ENCODE measurements at regions not wholly inside any gene's neighbourhood (a gene's known extent, or its start where the extent isn't known, plus 50 kb on each side); places are given as distances from the start of the nearest gene placed in this dataset.

DNA sequence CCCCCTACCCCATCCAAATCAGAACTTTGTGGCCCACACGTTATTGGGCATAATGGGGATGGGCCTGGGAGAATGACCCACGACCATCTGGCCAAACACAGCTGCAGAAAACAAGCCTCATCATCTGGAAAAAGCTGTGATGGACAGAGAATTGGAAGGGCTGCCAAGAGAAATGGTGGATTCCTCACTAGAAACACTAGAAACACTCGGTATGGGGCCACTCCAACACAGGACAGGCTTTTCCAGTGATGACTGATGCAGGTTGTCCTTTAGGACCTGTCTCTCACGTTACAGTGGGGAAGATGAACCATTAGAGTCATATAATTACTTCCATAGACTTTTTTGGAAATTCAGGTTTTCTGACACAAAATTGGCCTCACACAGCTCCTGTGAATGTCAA, 172.4 kb upstream of the TARS1 start:
- CTCF ChIA-PET (ENCODE audit: low intra/inter-chr PET ratio), result no interaction called here
- in situ Hi-C loops (cut with MboI) (no loop called here), intact Hi-C loops (cut with micrococcal nuclease) (no loop called here)
- H2AFZ ChIP-seq (ENCODE audit: low read depth, low read length), result no peak overlapping the region
- H3K4me3 ChIP-seq, result no peak overlapping the region
- no peak overlapping the region for H3K4me2 ChIP-seq (ENCODE audit: insufficient read depth, low read length)
- H3K9ac ChIP-seq (ENCODE audit: insufficient read depth in 1 of 2, low read depth in 2 of 2, low read length in 2 of 2), result no peak overlapping the region
- POLR2A ChIA-PET, result no interaction called here
- H3K9me3 ChIP-seq (replicated peaks; ENCODE audit: control insufficient read depth, insufficient read depth, low read depth, low read length), result no peaks in the 10 kb centered on the region
- no peaks in the 10 kb centered on the region for H3K9me1 ChIP-seq (ENCODE audit: control insufficient read depth, insufficient read depth, low read length)
- DNase-seq (ENCODE audit: extremely low read depth in 1 of 4, low spot score in 3 of 4) (no peak), FAIRE-seq (no peak), ATAC-seq (no peak)
- H4K20me1 ChIP-seq (replicated peaks; ENCODE audit: control insufficient read depth, insufficient read depth, low read length), result no peaks in the 10 kb centered on the region
- 4% methylated on average over 4 of the region's 4 CpGs for WGBS (ENCODE audit: insufficient coverage, low coverage, missing lambda C conversion rate)
- no peak overlapping the region for H3K27ac ChIP-seq (ENCODE audit: extremely low read depth, low read depth, low read length)
- no TSS peak for BruUV-seq (replicated peaks)
- no peaks in the 10 kb centered on the region for H3K27me3 ChIP-seq (ENCODE audit: control insufficient read depth in 2 of 2, insufficient read depth in 2 of 2, low read length in 2 of 2)
- no peaks in the 10 kb centered on the region for H3K79me2 ChIP-seq (ENCODE audit: control insufficient read depth, insufficient read depth, low read length)
- H3K4me1 ChIP-seq (replicated peaks in 1 of 2; ENCODE audit: control insufficient read depth in 2 of 2, insufficient read depth in 2 of 2, low read length in 2 of 2), result no peaks in the 10 kb centered on the region
- no peaks in the 10 kb centered on the region for H3K36me3 ChIP-seq (ENCODE audit: control insufficient read depth, insufficient read depth, low read length)
- TF ChIP-seq, protein P1, sequence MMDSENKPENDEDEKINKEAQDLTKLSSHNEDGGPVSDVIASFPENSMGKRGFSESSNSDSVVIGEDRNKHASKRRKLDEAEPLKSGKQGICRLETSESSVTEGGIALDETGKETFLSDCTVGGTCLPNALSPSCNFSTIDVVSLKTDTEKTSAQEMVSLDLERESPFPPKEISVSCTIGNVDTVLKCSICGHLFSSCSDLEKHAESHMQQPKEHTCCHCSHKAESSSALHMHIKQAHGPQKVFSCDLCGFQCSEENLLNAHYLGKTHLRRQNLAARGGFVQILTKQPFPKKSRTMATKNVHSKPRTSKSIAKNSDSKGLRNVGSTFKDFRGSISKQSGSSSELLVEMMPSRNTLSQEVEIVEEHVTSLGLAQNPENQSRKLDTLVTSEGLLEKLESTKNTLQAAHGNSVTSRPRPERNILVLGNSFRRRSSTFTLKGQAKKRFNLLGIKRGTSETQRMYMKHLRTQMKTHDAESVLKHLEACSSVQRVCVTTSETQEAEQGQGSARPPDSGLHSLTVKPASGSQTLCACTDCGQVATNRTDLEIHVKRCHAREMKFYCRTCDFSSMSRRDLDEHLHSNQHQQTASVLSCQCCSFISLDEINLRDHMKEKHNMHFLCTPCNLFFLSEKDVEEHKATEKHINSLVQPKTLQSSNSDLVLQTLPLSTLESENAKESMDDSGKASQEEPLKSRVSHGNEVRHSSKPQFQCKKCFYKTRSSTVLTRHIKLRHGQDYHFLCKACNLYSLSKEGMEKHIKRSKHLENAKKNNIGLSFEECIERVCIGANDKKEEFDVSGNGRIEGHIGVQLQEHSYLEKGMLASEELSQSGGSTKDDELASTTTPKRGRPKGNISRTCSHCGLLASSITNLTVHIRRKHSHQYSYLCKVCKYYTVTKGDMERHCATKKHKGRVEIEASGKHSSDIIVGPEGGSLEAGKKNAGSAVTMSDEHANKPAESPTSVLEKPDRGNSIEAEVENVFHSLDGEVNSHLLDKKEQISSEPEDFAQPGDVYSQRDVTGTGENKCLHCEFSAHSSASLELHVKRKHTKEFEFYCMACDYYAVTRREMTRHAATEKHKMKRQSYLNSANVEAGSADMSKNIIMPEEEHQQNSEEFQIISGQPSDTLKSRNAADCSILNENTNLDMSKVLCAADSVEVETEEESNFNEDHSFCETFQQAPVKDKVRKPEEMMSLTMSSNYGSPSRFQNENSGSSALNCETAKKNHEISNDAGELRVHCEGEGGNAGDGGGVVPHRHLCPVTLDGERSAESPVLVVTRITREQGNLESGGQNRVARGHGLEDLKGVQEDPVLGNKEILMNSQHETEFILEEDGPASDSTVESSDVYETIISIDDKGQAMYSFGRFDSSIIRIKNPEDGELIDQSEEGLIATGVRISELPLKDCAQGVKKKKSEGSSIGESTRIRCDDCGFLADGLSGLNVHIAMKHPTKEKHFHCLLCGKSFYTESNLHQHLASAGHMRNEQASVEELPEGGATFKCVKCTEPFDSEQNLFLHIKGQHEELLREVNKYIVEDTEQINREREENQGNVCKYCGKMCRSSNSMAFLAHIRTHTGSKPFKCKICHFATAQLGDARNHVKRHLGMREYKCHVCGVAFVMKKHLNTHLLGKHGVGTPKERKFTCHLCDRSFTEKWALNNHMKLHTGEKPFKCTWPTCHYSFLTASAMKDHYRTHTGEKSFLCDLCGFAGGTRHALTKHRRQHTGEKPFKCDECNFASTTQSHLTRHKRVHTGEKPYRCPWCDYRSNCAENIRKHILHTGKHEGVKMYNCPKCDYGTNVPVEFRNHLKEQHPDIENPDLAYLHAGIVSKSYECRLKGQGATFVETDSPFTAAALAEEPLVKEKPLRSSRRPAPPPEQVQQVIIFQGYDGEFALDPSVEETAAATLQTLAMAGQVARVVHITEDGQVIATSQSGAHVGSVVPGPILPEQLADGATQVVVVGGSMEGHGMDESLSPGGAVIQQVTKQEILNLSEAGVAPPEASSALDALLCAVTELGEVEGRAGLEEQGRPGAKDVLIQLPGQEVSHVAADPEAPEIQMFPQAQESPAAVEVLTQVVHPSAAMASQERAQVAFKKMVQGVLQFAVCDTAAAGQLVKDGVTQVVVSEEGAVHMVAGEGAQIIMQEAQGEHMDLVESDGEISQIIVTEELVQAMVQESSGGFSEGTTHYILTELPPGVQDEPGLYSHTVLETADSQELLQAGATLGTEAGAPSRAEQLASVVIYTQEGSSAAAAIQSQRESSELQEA (IDR thresholded peaks at IDR 0.05; ENCODE audit: low read depth), result no peak
- TF ChIP-seq ZBTB33 (CRISPR knock-in tag; IDR thresholded peaks at IDR 0.05) (no peak), ZNF511 (CRISPR knock-in tag; IDR thresholded peaks at IDR 0.05) (no peak), NUFIP1 (IDR thresholded peaks at IDR 0.05; ENCODE audit: partially characterized antibody) (no peak), PML (IDR thresholded peaks at IDR 0.05; ENCODE audit: low read length) (no peak), CCNT2 (IDR thresholded peaks at IDR 0.05; ENCODE audit: borderline replicate concordance, extremely low read depth, insufficient read length, low read depth, low read length) (no peak), CREB1 (IDR thresholded peaks at IDR 0.05) (no peak), CREB1 (CRISPR knock-in tag; IDR thresholded peaks at IDR 0.05) (no peak)
- TF ChIP-seq, protein P2, sequence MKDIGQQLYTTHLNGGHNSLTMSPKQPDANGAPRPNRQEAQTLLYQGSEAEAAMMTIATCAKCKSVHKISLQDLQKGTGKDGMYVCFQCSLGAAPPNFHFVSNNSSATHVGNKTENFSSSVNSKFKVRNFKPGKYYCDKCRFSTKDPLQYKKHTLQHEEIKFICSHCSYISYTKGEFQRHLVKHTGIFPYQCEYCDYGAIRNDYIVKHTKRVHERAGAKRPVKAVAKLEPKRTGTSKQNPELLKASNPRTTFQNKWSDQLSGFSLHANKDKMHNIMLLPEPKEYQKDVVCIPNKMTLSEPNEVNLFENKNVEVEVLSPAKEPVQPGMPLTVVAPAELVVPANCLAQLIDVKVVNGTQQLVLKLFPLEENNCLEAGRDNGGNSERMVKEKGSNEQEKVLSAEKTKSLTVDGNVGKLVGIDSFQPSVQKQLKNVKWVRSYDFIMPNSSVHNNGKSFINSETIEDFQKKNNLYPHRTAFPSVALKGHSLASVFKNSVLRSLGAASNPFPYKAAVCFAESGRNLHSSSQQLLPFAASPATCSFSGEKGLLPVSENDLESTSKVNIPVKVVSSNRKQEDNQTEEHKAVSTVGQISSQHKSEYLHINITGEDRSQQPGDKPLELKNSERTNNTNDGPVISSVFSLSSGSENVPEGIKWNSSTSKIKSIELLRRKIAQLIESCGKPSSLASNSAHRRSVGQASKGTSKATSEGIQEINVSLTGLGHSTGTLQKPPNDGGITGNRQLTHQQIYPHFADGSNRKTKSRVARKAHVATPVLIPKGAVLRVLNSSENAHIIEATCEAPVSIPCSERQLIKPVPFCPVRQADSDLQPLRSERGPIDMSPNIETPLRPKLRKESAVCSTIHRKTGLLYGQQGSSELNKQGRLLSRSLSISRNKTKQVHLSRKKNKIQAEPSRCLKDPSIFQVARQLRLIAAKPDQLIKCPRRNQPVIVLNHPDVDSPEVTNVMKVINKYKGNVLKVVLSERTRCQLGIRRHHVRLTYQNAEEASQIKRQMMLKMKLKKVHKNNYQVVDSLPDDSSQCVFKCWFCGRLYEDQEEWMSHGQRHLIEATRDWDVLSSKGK (CRISPR knock-in tag; IDR thresholded peaks at IDR 0.05), result no peak
